ENCODE measurements at regions not wholly inside any gene's neighbourhood (a gene's known extent, or its start where the extent isn't known, plus 50 kb on each side); places are given as distances from the start of the nearest gene placed in this dataset.
"Not testable (repeated sequence)": the region's sequence is repeated elsewhere in the genome, so short reads cannot be mapped to it uniquely, and the experiment has no call there.

DNA sequence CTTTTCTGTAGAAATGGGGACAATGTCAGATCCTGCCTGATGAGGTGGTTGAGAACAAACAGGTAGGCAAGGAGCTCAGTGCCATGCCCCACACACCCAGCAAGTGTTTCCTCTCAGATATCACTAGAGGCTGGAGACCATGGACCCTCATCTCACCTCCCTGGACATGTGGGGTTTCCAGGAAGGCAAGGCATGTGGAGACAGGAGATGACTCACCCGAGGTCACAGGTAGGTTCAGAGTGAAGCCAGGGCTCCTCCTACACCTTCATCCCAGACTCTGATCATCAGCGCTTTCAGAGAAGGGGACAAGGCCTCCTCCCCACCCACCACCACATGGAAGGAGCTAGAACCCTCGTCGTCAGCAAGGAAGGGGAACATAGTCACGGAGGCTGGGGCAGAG is 69.2 kb downstream of the MATN1 start:
- Mint-ChIP-seq H3K4me1 (ENCODE audit: low read depth, unreplicated experiment) (no peaks in the 10 kb centered on the region), H3K4me3 (ENCODE audit: unreplicated experiment) (no peak overlapping the region), H3K27me3 (ENCODE audit: insufficient read depth, unreplicated experiment) (peaks cover 21% of the 10 kb centered on the region), H3K36me3 (ENCODE audit: insufficient read depth, unreplicated experiment) (no peaks in the 10 kb centered on the region), H3K9me3 (ENCODE audit: unreplicated experiment) (no peaks in the 10 kb centered on the region), H3K27ac (ENCODE audit: unreplicated experiment) (no peak overlapping the region)
- Histone ChIP-seq H3K4me3 (ENCODE audit: low read depth, low read length) (no peak overlapping the region), H3K36me3 (ENCODE audit: control insufficient read depth, insufficient read depth, low read length) (no peaks in the 10 kb centered on the region), H3K9me3 (no peaks in the 10 kb centered on the region), H3K27me3 (replicated peaks; ENCODE audit: control insufficient read depth, insufficient read depth, low read length) (no peaks in the 10 kb centered on the region), H3K4me1 (no peaks in the 10 kb centered on the region)
- DNase-seq: no peak
- no TSS peak for BruUV-seq (replicated peaks)
- CTCF ChIA-PET: no interaction called here
- intact Hi-C loops (cut with micrococcal nuclease; ENCODE audit: unreplicated experiment): no loop called here
- POLR2A ChIA-PET: no interaction called here
- TF ChIP-seq CTCF (IDR thresholded peaks at IDR 0.05; ENCODE audit: insufficient read depth in 1 of 2, low read depth in 1 of 2, low read length in 1 of 2, severe bottlenecking in 1 of 2, unreplicated experiment in 1 of 2): no peak

- no peak for TF ChIP-seq CTCF (IDR thresholded peaks at IDR 0.05; ENCODE audit: insufficient read depth in 1 of 2, low read depth in 1 of 2, low read length in 1 of 2, severe bottlenecking in 1 of 2, unreplicated experiment in 1 of 2)
- ChIA-PET POLR2A (no interaction called here), CTCF (no interaction called here)
- Mint-ChIP-seq H3K4me3 (ENCODE audit: unreplicated experiment) (no peak overlapping the region), H3K9me3 (ENCODE audit: unreplicated experiment) (no peaks in the 10 kb centered on the region), H3K4me1 (ENCODE audit: low read depth, unreplicated experiment) (no peaks in the 10 kb centered on the region), H3K27ac (ENCODE audit: unreplicated experiment) (no peak overlapping the region), H3K36me3 (ENCODE audit: insufficient read depth, unreplicated experiment) (no peaks in the 10 kb centered on the region), H3K27me3 (ENCODE audit: insufficient read depth, unreplicated experiment) (peaks cover 17% of the 10 kb centered on the region)
- no peaks in the 10 kb centered on the region for H3K4me1 ChIP-seq
- no peaks in the 10 kb centered on the region for H3K27me3 ChIP-seq (replicated peaks; ENCODE audit: control insufficient read depth, insufficient read depth, low read length)
- intact Hi-C loops (cut with micrococcal nuclease; ENCODE audit: unreplicated experiment): no loop called here
- no peak for DNase-seq
- BruUV-seq (replicated peaks): no TSS peak
- H3K36me3 ChIP-seq (ENCODE audit: control insufficient read depth, insufficient read depth, low read length): no peaks in the 10 kb centered on the region
- no peak overlapping the region for H3K4me3 ChIP-seq (ENCODE audit: low read depth, low read length)
- H3K9me3 ChIP-seq: no peaks in the 10 kb centered on the region
Measured at GRCh38 chr1:30652152-30652841, 71.1 kb downstream of the MATN1 start.

- H3K9me3 Mint-ChIP-seq (ENCODE audit: unreplicated experiment); CTCF ChIA-PET; H3K4me3 Mint-ChIP-seq (ENCODE audit: unreplicated experiment); POLR2A ChIA-PET; H3K36me3 ChIP-seq (ENCODE audit: control insufficient read depth, insufficient read depth, low read length); H3K4me1 Mint-ChIP-seq (ENCODE audit: low read depth, unreplicated experiment); DNase-seq; BruUV-seq (replicated peaks); H3K4me1 ChIP-seq; H3K4me3 ChIP-seq (ENCODE audit: low read depth, low read length); H3K36me3 Mint-ChIP-seq (ENCODE audit: insufficient read depth, unreplicated experiment); H3K9me3 ChIP-seq; H3K27me3 ChIP-seq (replicated peaks; ENCODE audit: control insufficient read depth, insufficient read depth, low read length); intact Hi-C loops (cut with micrococcal nuclease; ENCODE audit: unreplicated experiment); H3K27ac Mint-ChIP-seq (ENCODE audit: unreplicated experiment): not testable (repeated sequence)
- H3K27me3 Mint-ChIP-seq (ENCODE audit: insufficient read depth, unreplicated experiment): peaks cover 17% of the 10 kb centered on the region
Measured at GRCh38 chr1:30651395-30651794, 72.0 kb downstream of the MATN1 start.

DNA sequence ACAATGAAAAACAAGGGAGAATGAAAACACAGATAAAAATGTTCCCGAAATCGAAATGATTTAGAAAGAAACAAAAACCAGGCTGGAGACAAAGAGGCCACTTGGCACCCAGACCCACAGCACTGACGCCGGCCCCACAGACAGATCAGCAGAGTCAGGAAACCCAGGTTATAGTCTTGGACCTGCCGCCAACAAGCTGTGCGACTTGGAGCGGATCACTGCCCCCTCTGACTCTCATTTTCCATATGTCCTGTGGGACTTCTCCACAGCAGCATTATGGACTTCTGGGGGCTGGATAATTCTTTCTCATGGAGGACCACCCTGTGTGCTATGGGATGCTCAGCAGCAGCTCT is 72.4 kb downstream of the MATN1 start:
- no TSS peak for BruUV-seq (replicated peaks)
- no peaks in the 10 kb centered on the region for H3K27me3 ChIP-seq (replicated peaks; ENCODE audit: control insufficient read depth, insufficient read depth, low read length)
- TF ChIP-seq CTCF (IDR thresholded peaks at IDR 0.05; ENCODE audit: insufficient read depth in 1 of 2, low read depth in 1 of 2, low read length in 1 of 2, severe bottlenecking in 1 of 2, unreplicated experiment in 1 of 2): no peak
- no peaks in the 10 kb centered on the region for H3K36me3 ChIP-seq (ENCODE audit: control insufficient read depth, insufficient read depth, low read length)
- Mint-ChIP-seq H3K27ac (ENCODE audit: unreplicated experiment) (no peak overlapping the region), H3K27me3 (ENCODE audit: insufficient read depth, unreplicated experiment) (peaks cover 18% of the 10 kb centered on the region), H3K36me3 (ENCODE audit: insufficient read depth, unreplicated experiment) (no peaks in the 10 kb centered on the region), H3K4me1 (ENCODE audit: low read depth, unreplicated experiment) (no peaks in the 10 kb centered on the region), H3K4me3 (ENCODE audit: unreplicated experiment) (no peak overlapping the region), H3K9me3 (ENCODE audit: unreplicated experiment) (no peaks in the 10 kb centered on the region)
- no peaks in the 10 kb centered on the region for H3K4me1 ChIP-seq
- ChIA-PET CTCF (no interaction called here), POLR2A (no interaction called here)
- no peaks in the 10 kb centered on the region for H3K9me3 ChIP-seq
- H3K4me3 ChIP-seq (ENCODE audit: low read depth, low read length): no peak overlapping the region
- intact Hi-C loops (cut with micrococcal nuclease; ENCODE audit: unreplicated experiment): no loop called here
- no peak for DNase-seq
